GM18951 (cell line): ENCODE measurements at regions not wholly inside any gene's neighbourhood (a gene's known extent, or its start where the extent isn't known, plus 50 kb on each side); places are given as distances from the start of the nearest gene placed in this dataset.
"Not testable (repeated sequence)": the region's sequence is repeated elsewhere in the genome, so short reads cannot be mapped to it uniquely, and the experiment has no call there.

Experiments
- POLR2A ChIP-seq: IDR thresholded peaks from 4 replicates; pipeline ENCODE4 v1.6.1; 2011; ENCODE audit warnings: mild to moderate bottlenecking; ENCODE audit not compliant: insufficient read length, insufficient read depth; ENCODE audit errors: extremely low read depth
- in situ Hi-C: fragments of 300-500 bp; cut with MboI; formaldehyde crosslinking; loops from one replicate; pipeline ENCODE4 v1.12.0; 2022; ENCODE audit warnings: low sequenced_read_pairs, mixed read lengths, inconsistent platforms; ENCODE audit not compliant: unreplicated experiment

DNA sequence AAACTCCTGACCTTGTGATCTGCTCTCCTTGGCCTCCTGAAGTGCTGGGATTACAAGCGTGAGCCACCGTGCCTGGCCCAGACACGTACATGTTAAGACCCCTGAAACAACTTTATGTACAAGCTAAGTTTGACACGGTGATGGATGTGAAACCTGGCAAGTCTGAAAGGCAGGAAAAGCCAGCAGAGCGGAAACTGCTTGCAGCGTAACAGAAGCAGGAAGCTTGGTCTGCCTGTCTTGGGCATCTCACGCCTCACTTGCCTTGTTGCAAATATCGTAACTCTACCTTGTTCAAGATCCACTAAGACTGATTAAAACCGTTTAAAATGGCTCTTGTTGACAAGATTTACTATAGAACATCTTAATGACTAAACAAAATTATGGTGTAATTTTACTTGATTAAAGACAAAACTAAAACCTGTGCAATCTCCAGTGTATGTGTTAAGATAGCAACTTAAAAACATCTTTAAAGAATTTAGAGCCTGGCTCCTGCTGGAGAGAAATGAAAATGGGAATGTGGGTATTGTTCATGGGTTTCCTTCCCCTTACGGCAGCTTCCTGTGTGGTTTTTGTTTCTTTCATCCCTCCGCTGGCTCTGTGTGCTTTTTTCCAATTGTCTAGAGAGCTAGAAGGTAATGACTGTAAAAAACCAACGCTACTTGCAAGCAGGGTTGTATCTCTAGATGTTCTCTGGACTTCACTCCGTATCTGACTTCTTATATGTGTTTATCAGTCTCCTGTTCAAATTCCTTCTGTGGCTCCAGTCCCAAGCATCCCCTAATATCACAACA is 477.6 kb downstream of the XYLT1 start:
- in situ Hi-C loops = no loop called here
- TF ChIP-seq POLR2A = no peak

GRCh38 chr16:16994831-16995230 is 475.9 kb downstream of the XYLT1 start:
- in situ Hi-C loops = no loop called here

DNA sequence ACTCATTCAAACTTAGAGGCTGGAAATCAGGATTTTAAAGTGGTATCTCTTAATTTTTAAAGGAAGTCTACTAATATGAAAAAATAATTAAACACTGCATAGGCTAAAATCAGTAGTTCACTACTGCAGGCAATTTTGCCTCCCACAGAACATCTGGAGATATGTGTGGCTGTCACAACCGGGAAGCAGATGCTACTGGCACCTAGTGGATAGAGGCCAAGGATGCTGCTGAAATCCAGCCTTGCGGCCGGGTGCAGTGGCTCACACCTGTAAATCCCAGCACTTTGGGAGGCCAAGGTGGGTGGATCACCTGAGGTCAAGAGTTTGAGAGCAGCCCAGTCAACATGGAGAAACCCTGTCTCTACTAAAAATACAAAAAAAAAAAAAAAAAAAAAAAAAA is 473.9 kb downstream of the XYLT1 start:
- TF ChIP-seq POLR2A = no peak
- in situ Hi-C loops = no loop called here

More at GRCh38 chr16:16994831-16995230, 475.9 kb downstream of the XYLT1 start:
- no peak for TF ChIP-seq POLR2A

DNA sequence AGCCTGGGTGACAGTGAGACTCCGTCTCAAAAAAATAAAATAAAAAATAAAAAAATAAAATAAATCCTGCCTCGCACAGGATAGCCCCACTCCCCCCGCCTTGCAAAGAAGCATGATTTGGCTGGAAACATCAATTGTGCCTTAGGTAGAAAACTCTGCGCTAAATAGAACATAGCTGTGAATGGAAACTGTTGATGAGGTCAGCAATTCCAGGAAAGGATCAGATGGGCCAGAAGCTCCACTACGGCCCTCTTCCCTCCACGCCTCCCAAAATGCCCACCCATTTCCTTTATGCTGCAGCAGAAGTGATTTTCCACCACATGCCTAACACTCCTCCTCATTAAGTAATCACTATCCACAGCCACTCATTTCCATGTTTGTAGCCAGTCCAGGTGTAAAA is 473.4 kb downstream of the XYLT1 start:
- no peak for TF ChIP-seq POLR2A
- in situ Hi-C loops = no loop called here

GRCh38 chr16:17001471-17001870 is 469.3 kb downstream of the XYLT1 start:
- in situ Hi-C loops = no loop called here
- TF ChIP-seq POLR2A = no peak

DNA sequence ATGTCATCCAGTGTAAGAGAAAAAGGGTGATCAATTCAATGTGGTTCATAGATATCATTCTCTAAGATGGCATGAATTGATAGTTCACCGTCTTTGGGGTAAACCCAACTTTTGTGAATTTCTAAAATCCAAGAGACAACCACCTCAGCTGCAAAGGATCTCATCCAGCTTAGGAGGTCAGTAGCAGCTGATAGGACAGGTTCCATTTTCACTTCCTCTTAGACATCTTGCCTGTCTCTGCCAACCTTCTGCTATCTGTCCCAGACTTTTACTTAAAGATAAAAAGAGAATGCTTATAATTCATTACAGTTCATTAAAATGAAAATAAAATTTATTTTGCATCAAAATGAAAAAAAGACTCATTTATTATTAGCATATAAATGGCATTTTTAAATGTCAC is 468.2 kb downstream of the XYLT1 start:
- in situ Hi-C loops = no loop called here
- no peak for TF ChIP-seq POLR2A

GRCh38 chr16:17005963-17006362 is 464.8 kb downstream of the XYLT1 start:
- in situ Hi-C loops = not testable (repeated sequence)

DNA sequence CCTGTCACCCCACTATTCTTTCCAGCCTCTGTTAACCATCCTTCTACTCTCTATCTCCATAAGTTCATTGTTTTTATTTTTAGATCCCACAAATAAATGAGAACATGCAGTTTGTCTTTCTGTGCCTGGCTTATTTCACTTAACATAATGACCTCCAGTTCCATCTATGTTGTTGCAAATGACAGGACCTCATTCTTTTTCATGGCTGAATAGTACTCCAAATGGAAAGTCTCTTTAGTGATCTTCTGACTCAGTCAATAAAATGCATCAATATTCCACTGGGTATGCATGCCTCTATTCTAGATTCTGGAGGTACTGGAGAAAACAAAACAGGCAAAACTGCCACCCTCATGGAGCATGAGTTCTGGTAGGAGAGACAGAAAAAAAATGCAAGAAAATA is 459.0 kb downstream of the XYLT1 start:
- in situ Hi-C loops = no loop called here
- TF ChIP-seq POLR2A = no peak

DNA sequence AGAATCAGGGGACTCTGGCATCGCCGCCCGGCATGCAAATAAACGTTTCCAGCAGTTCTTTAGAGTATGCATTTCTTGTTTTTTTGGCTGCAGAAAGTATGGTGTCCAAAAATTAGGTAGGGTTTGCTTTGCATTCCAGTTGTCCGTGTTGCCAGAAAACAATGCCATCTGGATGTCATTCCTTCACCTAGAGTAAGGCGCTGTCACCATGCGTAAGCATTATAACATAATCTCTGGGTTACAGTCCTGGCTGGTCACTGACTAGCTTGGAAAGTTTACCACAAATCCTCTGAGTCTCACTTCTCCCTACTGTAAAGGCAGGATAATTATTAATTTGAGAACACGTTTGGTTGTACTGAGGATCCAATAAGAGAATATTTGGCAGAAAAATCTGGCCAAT is 457.7 kb downstream of the XYLT1 start:
- TF ChIP-seq POLR2A = no peak
- in situ Hi-C loops = no loop called here

GRCh38 chr16:17014484-17015121 is 456.2 kb downstream of the XYLT1 start:
- in situ Hi-C loops = no loop called here
- TF ChIP-seq POLR2A = no peak

- in situ Hi-C loops = no loop called here
- TF ChIP-seq POLR2A = no peak
Observed at GRCh38 chr16:17015702-17016101, 455.1 kb downstream of the XYLT1 start.

- in situ Hi-C loops = no loop called here
- no peak for TF ChIP-seq POLR2A
Observed at GRCh38 chr16:17017442-17017841, 453.3 kb downstream of the XYLT1 start.

DNA sequence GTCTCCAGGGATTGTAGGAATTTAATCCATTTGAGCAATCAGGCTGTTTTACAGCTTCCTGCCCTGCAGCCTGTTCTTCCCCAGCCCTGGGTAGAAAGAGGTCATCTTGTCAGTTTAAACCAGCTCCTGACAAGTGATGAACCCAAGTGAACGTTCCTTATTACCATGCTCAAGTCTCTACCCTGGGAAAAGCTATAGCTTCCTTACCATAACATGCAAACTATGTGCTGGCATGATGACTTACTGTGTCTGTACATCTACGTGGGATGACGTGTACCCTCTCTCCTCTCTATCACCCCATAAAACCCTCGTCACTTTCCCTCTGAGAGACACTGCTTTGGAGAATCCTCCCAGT is 452.2 kb downstream of the XYLT1 start:
- in situ Hi-C loops = no loop called here
- no peak for TF ChIP-seq POLR2A

DNA sequence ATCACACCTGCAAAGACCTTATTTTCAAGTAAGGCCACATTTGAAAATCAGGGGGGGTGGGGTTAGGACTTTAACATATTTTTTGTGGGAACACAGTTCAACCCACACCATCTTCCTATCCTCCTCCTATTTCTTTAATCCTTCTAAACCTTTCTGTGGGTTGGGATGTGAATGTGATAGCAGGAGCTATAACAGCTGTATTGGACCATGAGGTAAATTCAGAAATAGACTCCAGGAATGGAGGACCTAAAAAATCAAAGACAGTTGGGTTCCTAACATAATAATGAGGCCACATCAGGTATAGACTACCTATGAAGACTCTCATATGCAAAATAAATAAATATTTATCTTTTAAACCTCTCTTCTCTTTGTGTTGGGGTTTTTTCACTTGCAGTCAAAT is 451.4 kb downstream of the XYLT1 start:
- no peak for TF ChIP-seq POLR2A
- in situ Hi-C loops = no loop called here

DNA sequence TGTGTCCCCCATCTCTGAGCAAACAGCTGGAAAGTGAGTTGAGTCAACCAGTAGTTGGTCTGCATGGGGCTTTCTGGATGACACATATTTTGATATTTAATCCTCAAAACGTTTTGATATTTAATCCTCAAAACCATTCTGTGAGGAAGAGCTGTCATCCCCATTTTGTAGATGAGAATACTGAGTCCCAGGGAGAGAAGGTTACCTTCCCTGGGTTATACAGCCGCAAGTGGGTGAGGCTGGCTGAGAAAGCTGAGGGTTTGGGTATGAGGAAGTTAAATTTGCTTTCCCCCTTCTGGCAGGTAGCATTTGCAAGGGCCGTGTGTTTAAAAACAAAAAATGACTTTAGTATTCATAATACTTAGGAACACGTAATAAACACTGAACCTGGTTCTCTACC is 447.2 kb downstream of the XYLT1 start:
- TF ChIP-seq POLR2A = no peak
- in situ Hi-C loops = no loop called here

DNA sequence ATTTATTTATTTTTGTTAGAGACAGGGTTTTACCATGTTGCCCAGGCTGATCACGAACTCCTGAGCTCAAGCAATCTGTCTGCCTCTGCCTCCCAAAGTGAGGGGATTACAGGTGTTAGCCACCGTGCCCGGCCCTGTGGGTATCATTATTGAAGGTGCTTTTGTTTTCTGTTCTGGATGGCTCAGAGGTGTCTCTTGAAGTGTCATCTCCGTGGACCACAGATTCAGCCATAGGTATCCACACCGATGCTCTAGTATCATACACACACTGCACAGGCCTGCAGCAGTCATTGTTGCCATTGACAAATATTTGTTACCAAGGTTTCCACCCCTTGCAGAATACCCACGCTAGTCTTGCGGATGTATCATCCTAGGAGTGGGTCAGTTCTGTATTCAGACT is 446.2 kb downstream of the XYLT1 start:
- no peak for TF ChIP-seq POLR2A

More for the DNA sequence above, 446.2 kb downstream of the XYLT1 start:
- in situ Hi-C loops = no loop called here
